GM06990 (cell line): ENCODE measurements at regions not wholly inside any gene's neighbourhood (a gene's known extent, or its start where the extent isn't known, plus 50 kb on each side); places are given as distances from the start of the nearest gene placed in this dataset.
"Not testable (repeated sequence)": the region's sequence is repeated elsewhere in the genome, so short reads cannot be mapped to it uniquely, and the experiment has no call there.

Experiments
- DNase-seq: peaks from one replicate; pipeline ENCODE4 v3.0.0-alpha.2; 2011; ENCODE audit not compliant: insufficient read length; ENCODE audit errors: extremely low read depth
- H3K27me3 ChIP-seq: replicated peaks from 2 replicates; pipeline ENCODE4 v1.6.0; 2011; ENCODE audit warnings: low read length; ENCODE audit not compliant: control insufficient read depth, insufficient read depth
- H3K36me3 ChIP-seq: 2 replicates; pipeline ENCODE4 v1.5.1; 2011; ENCODE audit warnings: low read length; ENCODE audit not compliant: control insufficient read depth, insufficient read depth
- H3K4me3 ChIP-seq: replicated peaks from 2 replicates; pipeline ENCODE4 v1.5.1; 2011; ENCODE audit warnings: low read depth, mild to moderate bottlenecking, control low read depth, low read length
- TF ChIP-seq, protein P1 (sequence below): IDR thresholded peaks from 2 replicates; pipeline ENCODE4 v1.5.1; 2011; ENCODE audit warnings: low read length, control low read depth, mild to moderate bottlenecking, inconsistent platforms; ENCODE audit not compliant: insufficient read depth, poor library complexity, severe bottlenecking

DNA sequence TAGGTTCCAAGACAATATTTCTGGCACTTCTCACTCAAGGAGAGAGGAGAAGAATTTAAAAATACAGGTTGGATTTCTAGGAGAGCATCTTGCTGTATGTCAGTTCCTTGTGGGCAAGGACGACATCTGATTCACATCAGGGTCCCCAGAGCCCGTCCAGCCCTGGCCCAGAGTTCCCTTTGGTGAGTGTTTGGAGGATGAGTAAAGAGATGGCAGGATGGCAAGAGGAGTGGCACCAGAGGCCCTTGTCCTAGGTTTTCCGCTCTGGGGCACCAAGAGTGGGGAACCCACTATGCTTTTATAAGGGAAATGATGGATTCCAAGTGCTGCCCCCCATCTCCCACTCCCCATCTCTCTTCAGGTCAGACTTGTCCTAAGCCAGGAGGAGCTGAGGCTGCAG lies 181.8 kb downstream of the TBC1D2B start:
- TF ChIP-seq, protein P1, sequence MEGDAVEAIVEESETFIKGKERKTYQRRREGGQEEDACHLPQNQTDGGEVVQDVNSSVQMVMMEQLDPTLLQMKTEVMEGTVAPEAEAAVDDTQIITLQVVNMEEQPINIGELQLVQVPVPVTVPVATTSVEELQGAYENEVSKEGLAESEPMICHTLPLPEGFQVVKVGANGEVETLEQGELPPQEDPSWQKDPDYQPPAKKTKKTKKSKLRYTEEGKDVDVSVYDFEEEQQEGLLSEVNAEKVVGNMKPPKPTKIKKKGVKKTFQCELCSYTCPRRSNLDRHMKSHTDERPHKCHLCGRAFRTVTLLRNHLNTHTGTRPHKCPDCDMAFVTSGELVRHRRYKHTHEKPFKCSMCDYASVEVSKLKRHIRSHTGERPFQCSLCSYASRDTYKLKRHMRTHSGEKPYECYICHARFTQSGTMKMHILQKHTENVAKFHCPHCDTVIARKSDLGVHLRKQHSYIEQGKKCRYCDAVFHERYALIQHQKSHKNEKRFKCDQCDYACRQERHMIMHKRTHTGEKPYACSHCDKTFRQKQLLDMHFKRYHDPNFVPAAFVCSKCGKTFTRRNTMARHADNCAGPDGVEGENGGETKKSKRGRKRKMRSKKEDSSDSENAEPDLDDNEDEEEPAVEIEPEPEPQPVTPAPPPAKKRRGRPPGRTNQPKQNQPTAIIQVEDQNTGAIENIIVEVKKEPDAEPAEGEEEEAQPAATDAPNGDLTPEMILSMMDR: no peak
- H3K36me3 ChIP-seq: no peaks in the 10 kb centered on the region
- H3K27me3 ChIP-seq: no peaks in the 10 kb centered on the region; the same call in 1 of the 2 replicates
- no peak overlapping the region for H3K4me3 ChIP-seq
- DNase-seq: no peak

DNA sequence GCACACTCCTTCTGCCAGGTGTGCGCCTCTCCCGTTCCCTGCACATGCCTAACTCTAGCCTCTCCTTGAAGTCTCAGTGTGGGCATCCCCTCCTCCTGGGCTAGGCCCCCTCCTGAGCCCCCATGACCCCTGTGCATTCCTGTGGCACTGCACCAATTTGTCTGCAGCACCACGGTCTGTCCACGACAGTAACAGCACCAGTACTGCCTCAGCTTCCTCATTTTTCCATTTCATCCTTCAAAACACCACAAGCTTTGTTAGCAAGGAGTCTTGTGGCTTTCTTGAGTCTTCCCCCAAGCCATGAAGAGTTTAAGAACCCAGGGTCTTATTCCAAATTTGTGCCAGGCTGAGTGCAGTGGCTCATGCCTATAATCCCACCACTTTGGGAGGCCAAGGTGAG lies 182.4 kb downstream of the TBC1D2B start:
- DNase-seq, H3K36me3 ChIP-seq, H3K4me3 ChIP-seq, H3K27me3 ChIP-seq: not testable (repeated sequence)

DNA sequence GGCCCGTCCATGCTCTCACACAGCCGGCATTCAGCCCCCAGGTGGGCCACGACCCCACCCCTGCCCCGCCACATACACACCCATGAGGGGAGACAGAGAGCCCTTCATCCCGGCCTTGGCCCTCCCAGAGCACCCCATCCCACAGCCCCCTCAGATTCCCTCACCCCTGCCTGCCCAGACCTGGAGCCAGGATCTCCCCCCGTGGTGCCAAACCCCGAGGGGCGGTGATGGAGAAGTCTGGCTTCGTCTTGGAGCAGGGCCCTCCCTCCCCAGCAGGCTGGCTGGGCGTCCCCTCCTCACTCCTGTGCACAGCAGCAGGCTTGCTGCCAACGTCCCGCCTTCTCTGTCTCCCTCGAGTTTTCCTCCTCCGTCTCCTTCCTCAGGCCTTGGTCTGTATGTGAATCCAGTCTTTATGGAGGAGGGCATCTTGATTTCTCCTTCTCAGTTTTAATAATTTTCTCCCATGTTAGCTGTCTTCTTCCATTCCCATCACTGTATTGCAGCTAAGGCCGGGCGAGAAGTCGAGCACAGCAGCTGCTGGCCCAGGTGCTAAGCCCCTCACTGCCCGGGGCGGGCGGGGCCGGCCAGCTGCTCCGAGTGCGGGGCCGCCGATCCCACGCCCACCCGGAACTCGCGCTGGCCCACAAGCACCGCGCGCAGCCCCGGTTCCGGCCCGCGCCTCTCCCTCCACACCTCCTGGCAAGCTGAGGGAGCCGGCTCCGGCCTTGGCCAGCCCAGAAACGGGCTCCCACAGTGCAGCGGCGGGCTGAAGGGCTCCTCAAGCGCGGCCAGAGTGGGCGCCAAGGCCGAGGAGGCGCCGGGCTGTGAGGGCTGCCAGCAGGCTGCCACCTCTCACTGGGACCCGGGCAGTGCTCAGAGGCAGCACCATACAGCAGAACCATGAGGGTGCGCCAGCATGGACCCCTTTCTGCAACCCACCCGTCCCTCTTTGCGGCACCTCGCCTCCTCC lies 183.6 kb downstream of the TBC1D2B start:
- H3K27me3 ChIP-seq, DNase-seq, H3K4me3 ChIP-seq, H3K36me3 ChIP-seq: not testable (repeated sequence)

DNA sequence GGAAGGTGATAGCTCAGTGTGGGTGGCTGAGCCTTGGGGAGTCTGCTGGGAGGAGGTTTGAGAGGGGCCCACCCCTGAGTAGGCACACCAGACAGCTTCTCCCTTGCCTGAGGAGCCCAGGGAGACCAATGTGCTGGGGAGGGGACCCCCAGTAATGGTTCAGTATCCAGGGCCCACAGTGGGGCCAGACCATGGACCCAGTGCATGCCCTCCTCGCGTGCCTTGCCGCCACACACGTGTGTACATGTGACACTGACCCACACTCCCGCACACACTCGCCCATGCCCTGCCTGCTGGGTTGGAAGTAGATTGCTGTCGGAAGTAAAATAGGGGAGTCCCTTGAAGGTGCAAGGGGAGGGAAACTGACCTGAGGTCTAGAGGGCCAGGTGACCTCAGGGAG lies 184.3 kb downstream of the TBC1D2B start:
- not testable (repeated sequence) for H3K36me3 ChIP-seq, DNase-seq, H3K4me3 ChIP-seq, H3K27me3 ChIP-seq

DNA sequence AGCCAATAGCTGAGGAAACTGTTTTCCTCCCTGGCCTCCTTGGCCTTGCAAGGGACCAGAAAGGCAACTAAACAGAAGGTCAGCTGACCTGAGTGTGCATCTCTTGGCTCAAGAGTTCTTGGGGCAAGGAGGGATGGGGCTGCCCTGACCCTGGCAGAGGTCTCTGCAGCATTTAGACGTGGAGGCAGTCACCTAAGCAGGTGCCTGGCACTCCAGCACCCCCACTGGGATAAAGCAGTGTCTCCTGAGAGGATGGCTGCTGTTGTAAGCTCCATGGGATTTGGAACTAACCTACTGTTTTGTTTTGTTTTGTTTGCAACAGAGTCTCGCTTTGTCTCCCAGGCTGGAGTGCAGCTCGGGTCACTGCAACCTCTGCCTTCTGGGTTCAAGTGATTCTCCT lies 185.2 kb downstream of the TBC1D2B start:
- Histone ChIP-seq H3K36me3 (no peaks in the 10 kb centered on the region), H3K4me3 (no peak overlapping the region), H3K27me3 (no peaks in the 10 kb centered on the region; the same call in 1 of the 2 replicates)
- no peak for DNase-seq
- TF ChIP-seq, protein P1: no peak

DNA sequence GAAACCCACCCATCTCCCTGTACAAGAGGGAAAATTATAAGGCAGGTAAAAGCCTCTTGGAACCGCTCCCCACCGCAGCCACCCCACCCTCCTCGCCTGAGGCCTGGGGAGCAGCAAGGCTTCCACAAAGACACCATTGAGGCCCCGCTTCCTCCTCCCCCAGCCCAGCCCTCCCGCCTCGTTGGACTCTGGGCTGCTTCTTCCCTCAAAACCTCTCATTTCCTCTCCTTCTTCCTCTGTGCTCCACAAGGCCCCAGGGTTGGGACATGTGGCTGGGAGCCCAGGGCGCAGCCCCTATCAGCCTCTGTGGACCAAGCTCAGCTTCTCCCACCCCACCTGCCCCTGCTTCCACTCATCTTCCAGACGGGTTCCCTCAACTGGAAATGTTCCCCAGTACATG lies 185.6 kb downstream of the TBC1D2B start:
- not testable (repeated sequence) for H3K27me3 ChIP-seq, H3K4me3 ChIP-seq, DNase-seq, H3K36me3 ChIP-seq

DNA sequence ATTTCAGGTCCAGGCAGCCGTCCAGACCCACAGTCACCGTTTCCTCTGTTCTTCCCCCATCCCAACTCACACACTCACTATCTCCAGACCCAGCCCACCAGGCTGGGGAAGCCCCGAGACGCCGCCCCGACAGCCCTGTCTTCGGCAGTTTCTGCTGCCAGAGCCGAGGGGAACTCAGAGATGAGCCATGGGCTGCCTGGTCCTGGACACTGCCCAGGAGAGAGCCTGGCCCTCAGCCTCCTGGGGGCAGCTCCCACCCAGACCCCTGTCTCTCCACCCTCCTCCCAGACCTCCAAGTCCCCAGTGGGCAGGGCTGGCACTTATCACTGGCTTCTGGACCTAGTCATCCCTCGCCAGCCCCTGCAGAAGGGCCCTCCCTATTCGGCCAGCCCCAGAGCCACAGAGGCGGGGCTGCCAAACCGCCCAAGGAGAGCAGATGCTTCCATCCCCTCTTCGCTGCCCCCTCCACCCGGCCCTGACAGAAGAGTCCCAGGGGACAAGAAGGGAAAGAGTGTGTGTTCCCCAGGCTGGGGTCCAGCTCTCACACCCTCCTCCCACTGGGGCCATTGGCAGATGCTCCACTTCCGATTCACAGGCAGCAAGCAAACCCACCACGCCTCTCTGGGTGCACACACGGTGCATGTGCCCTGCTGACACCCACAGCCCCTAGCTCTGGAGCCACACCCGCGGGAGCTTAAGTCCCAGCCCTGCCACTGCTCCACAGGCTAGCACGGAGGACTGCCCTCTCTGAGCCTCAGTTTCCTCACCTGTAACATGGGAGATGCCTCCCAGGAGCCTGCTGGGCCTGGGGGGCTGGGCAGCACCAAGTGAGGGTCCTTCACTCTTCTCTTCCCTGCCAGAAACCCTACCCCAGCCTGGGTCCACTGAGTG lies 186.4 kb downstream of the TBC1D2B start:
- H3K27me3 ChIP-seq, H3K36me3 ChIP-seq, DNase-seq, H3K4me3 ChIP-seq: not testable (repeated sequence)

DNA sequence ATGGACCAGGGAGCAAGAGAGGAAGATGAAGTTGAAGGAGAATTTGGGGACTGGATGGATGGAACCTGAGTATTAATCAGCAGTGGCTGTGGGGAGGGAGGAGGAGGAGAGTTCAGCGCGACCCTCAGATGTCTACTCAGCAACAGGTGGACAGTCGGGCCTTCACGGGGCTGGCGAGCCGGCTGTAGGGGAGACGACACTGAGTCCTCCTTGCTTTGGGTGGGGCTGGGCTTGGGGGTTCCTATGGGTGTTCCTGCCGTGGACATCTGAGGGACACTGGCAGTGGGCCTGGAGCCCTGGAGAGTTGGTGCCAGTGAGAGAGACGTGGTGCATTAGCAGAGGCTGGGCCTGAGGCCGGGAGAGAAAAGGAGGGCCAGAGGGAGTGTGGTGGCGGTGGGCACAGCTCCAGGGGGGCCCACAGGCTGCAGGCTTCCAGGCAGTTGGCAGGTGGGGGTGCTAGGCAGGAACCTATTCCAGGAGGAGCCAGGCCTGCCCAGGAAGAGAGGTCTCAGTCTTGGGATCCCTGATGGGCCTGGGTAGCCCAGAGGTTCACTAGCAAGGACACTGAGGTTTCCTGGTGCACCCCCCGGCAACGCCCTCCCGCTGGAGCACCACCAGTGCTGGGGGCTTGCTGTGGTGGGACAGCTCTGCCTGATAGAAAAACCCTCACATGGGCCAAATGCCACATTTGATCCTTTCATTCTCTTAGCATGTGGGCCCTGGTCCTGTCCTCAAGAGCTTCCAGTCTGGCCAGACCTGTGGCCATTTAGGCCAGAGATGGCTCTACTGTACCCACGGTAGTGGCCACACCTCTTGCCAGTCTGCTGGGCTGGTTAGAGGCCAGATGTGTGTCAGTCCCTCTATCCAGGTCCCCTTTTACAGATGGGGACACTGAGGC lies 187.4 kb downstream of the TBC1D2B start:
- not testable (repeated sequence) for H3K36me3 ChIP-seq, H3K27me3 ChIP-seq, H3K4me3 ChIP-seq, DNase-seq
